Left ventricle myocardium inferior (tissue), 1 donor: ENCODE measurements at regions not wholly inside any gene's neighbourhood (a gene's known extent, or its start where the extent isn't known, plus 50 kb on each side); places are given as distances from the start of the nearest gene placed in this dataset.

Experiments
- DNase-seq: peaks from one replicate; pipeline ENCODE4 v3.0.0-alpha.2; 2020
- H3K27ac ChIP-seq: fragments of 200-600 bp; replicated peaks from 2 replicates; pipeline ENCODE4 v1.8.0; 2021
- H3K27me3 ChIP-seq: fragments of 200-600 bp; 2 replicates; pipeline ENCODE4 v1.8.0; 2021; ENCODE audit warnings: low read depth
- H3K36me3 ChIP-seq: fragments of 200-600 bp; 2 replicates; pipeline ENCODE4 v1.8.0; 2021
- H3K4me1 ChIP-seq: fragments of 200-600 bp; 2 replicates; pipeline ENCODE4 v1.8.0; 2021
- H3K4me3 ChIP-seq: fragments of 200-600 bp; 2 replicates; pipeline ENCODE4 v1.8.0; 2021; ENCODE audit warnings: mild to moderate bottlenecking, moderate library complexity
- H3K9me3 ChIP-seq: fragments of 200-600 bp; replicated peaks from 2 replicates; pipeline ENCODE4 v1.8.0; 2021
- intact Hi-C: fragments of 100-400 bp; cut with micrococcal nuclease; formaldehyde crosslinking; loops from one replicate; pipeline ENCODE4 v1.11.0; 2022
- TF ChIP-seq, protein P1 (sequence below): fragments of 200-600 bp; IDR thresholded peaks from 2 replicates; pipeline ENCODE4 v1.8.0; 2021; ENCODE audit warnings: antibody characterized with exemption, mild to moderate bottlenecking, borderline replicate concordance
- donor health status: DM: no; HTN: yes; CAD: no; lungs with severe emphysema.

DNA sequence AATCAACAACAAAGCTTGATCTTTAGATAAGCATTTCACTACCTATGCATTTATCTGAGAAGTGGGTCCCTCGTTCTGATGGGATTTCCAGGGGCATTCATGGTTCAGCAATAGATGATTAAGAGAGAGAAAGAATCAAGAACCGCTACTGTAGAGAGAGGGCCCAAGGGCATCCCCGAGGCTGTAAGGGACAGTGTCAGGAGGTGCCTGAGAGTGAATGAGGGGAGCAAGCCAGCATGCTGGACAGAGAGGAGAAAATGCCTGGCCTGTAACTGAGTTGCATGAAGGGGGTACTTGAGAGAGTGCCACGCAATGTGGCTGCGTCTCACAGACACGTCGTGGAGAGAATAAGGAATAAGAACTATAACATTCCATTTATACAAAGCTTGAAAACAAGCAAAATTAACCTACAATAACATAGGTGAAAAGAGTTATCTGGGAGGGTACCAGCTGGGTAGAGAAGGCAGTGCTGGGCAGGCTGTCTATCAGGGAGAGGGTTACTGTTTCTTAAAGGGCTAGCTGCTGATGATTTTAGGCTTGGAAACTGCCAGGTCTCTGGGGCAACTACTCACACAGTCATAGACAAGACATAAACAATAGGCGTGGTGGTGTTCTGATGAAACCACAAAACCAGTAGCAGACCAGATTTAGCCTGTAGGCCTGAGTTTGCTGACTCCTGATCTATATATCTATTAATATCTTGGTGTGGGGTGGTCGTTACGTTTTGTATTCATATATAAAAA lies 374.6 kb upstream of the CFAP20DC start:
- H3K4me3 ChIP-seq = no peak overlapping the region
- no peaks in the 10 kb centered on the region for H3K27me3 ChIP-seq
- intact Hi-C loops = no loop called here
- no peaks in the 10 kb centered on the region for H3K36me3 ChIP-seq
- peaks cover 6% of the 10 kb centered on the region for H3K4me1 ChIP-seq
- no peak for DNase-seq
- no peaks in the 10 kb centered on the region for H3K9me3 ChIP-seq
- no peak overlapping the region for H3K27ac ChIP-seq
- TF ChIP-seq, protein P1, sequence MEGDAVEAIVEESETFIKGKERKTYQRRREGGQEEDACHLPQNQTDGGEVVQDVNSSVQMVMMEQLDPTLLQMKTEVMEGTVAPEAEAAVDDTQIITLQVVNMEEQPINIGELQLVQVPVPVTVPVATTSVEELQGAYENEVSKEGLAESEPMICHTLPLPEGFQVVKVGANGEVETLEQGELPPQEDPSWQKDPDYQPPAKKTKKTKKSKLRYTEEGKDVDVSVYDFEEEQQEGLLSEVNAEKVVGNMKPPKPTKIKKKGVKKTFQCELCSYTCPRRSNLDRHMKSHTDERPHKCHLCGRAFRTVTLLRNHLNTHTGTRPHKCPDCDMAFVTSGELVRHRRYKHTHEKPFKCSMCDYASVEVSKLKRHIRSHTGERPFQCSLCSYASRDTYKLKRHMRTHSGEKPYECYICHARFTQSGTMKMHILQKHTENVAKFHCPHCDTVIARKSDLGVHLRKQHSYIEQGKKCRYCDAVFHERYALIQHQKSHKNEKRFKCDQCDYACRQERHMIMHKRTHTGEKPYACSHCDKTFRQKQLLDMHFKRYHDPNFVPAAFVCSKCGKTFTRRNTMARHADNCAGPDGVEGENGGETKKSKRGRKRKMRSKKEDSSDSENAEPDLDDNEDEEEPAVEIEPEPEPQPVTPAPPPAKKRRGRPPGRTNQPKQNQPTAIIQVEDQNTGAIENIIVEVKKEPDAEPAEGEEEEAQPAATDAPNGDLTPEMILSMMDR = no peak

DNA sequence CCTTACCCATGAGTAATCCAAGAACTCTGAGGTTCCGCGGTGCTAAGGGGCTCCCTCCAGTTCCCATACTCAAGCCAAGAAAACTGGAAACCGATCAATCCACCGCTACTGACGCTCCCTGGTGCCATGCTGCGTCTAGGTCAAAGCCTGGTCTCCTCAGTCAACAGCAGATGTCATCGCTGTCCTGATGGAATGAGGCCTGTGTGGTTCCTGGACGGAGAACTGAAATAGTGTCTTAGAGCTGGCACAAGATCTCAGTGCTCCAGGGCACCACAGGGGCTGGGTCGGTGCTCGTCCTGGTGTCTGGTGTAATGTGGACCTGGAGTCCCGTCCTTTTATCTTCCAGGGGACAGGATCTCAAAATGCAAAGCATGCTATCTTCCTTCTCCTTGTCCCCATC lies 373.9 kb upstream of the CFAP20DC start:
- H3K4me3 ChIP-seq = no peak overlapping the region
- peaks cover 10% of the 10 kb centered on the region for H3K4me1 ChIP-seq
- TF ChIP-seq, protein P1 = no peak
- intact Hi-C loops = no loop called here
- no peaks in the 10 kb centered on the region for H3K27me3 ChIP-seq
- no peak for DNase-seq
- no peaks in the 10 kb centered on the region for H3K9me3 ChIP-seq
- no peak overlapping the region for H3K27ac ChIP-seq
- no peaks in the 10 kb centered on the region for H3K36me3 ChIP-seq

DNA sequence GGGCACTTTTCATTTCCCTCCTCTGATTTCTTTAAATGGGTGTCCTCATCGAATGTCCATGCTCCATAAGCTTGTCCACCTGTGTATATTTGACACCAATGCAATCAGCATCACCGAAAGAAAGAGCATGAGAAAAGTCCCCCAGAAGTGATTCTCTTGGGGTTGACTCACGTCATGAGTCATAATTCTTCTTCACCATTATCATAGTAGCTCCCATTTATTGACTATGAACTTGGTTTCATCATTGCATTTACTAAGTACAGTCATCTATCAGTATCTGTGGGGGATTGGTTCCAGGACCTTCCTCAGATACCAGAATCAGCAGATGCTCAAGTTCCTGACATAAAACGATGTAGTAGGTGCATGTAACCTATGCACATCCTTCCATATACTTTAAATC lies 372.5 kb upstream of the CFAP20DC start:
- no peak overlapping the region for H3K4me3 ChIP-seq
- TF ChIP-seq, protein P1 = no peak
- H3K27me3 ChIP-seq = no peaks in the 10 kb centered on the region
- H3K9me3 ChIP-seq = no peaks in the 10 kb centered on the region
- H3K4me1 ChIP-seq = peaks cover 14% of the 10 kb centered on the region
- no peak for DNase-seq
- no peak overlapping the region for H3K27ac ChIP-seq
- H3K36me3 ChIP-seq = no peaks in the 10 kb centered on the region
- intact Hi-C loops = no loop called here

- Histone ChIP-seq H3K4me3 (no peak overlapping the region), H3K36me3 (no peaks in the 10 kb centered on the region), H3K27me3 (no peaks in the 10 kb centered on the region), H3K9me3 (no peaks in the 10 kb centered on the region), H3K27ac (no peak overlapping the region), H3K4me1 (peaks cover 8% of the 10 kb centered on the region)
- TF ChIP-seq, protein P1 = no peak
- DNase-seq = no peak
- intact Hi-C loops = no loop called here
Observed at GRCh38 chr3:59418836-59419235, 369.0 kb upstream of the CFAP20DC start.

DNA sequence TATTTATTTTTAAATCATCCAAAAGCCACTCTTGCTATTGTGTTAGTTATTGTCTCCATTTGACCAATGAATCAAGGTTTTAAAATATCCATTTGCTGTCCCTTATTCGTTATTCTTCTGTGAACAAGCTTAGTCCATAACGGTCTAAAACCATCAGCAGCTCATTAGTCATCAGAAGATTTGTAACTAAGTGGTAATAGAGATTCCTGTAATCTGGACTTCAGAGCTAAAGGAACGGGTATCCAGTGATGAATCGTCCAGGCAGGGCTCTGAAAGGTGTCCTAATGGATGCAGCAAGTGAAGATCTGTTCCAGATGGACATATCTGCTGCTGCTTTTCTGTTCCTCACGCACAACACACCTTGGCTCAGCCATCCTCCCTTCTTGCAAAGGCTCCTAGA lies 362.7 kb upstream of the CFAP20DC start:
- Histone ChIP-seq H3K27ac (no peak overlapping the region), H3K9me3 (no peaks in the 10 kb centered on the region), H3K4me1 (no peaks in the 10 kb centered on the region), H3K27me3 (no peaks in the 10 kb centered on the region), H3K4me3 (no peak overlapping the region), H3K36me3 (no peaks in the 10 kb centered on the region)
- no peak for DNase-seq
- intact Hi-C loops = no loop called here
- TF ChIP-seq, protein P1 = no peak

- no peaks in the 10 kb centered on the region for H3K9me3 ChIP-seq
- H3K4me1 ChIP-seq = no peaks in the 10 kb centered on the region
- H3K27me3 ChIP-seq = no peaks in the 10 kb centered on the region
- no peak overlapping the region for H3K4me3 ChIP-seq
- TF ChIP-seq, protein P1 = no peak
- intact Hi-C loops = no loop called here
- H3K36me3 ChIP-seq = no peaks in the 10 kb centered on the region
- H3K27ac ChIP-seq = no peak overlapping the region
- DNase-seq = no peak
Observed at GRCh38 chr3:59411694-59412093, 361.9 kb upstream of the CFAP20DC start.
